HG03060 (cell line): ENCODE measurements at regions not wholly inside any gene's neighbourhood (a gene's known extent, or its start where the extent isn't known, plus 50 kb on each side); places are given as distances from the start of the nearest gene placed in this dataset.

Experiments used
- ATAC-seq: cut with Tn5 transposase; IDR thresholded peaks from one replicate; pipeline ENCODE4 v1.9.1; 2021; ENCODE audit warnings: low read depth, moderate number of reproducible peaks; ENCODE audit not compliant: unreplicated experiment

GRCh38 chr6:28764014-28764723 is 159.6 kb downstream of the TRIM27 start:
- no peak for ATAC-seq

GRCh38 chr6:28764761-28765282 is 159.0 kb downstream of the TRIM27 start:
- no peak for ATAC-seq

GRCh38 chr6:28765978-28766351 is 157.8 kb downstream of the TRIM27 start:
- ATAC-seq: no peak

- ATAC-seq: no peak
Observed at GRCh38 chr6:28766426-28766825, 157.4 kb downstream of the TRIM27 start.

GRCh38 chr6:28767133-28767532 is 156.7 kb downstream of the TRIM27 start:
- no peak for ATAC-seq

GRCh38 chr6:28767691-28768090 is 156.1 kb downstream of the TRIM27 start:
- no peak for ATAC-seq

- ATAC-seq: no peak
Observed at GRCh38 chr6:28768187-28768913, 155.4 kb downstream of the TRIM27 start.

- no peak for ATAC-seq
Observed at GRCh38 chr6:28769626-28770402, 154.0 kb downstream of the TRIM27 start.

GRCh38 chr6:28770732-28771131 is 153.1 kb downstream of the TRIM27 start:
- ATAC-seq: no peak

GRCh38 chr6:28771401-28772267 is 152.2 kb downstream of the TRIM27 start:
- no peak for ATAC-seq

GRCh38 chr6:28772480-28773381 is 151.1 kb downstream of the TRIM27 start:
- no peak for ATAC-seq

- no peak for ATAC-seq
Observed at GRCh38 chr6:28774292-28775051, 149.3 kb downstream of the TRIM27 start.

- ATAC-seq: no peak
Observed at GRCh38 chr6:28775052-28775376, 148.8 kb downstream of the TRIM27 start.

GRCh38 chr6:28775405-28776129 is 148.2 kb downstream of the TRIM27 start:
- no peak for ATAC-seq

- ATAC-seq: no peak
Observed at GRCh38 chr6:28776269-28777146, 147.3 kb downstream of the TRIM27 start.

GRCh38 chr6:28777147-28777461 is 146.7 kb downstream of the TRIM27 start:
- ATAC-seq: no peak

- no peak for ATAC-seq
Observed at GRCh38 chr6:28782113-28782673, 141.6 kb downstream of the TRIM27 start.
